Neural cell (in vitro differentiated cells): ENCODE measurements at regions not wholly inside any gene's neighbourhood (a gene's known extent, or its start where the extent isn't known, plus 50 kb on each side); places are given as distances from the start of the nearest gene placed in this dataset.

Experiments used
- EZH2 ChIP-seq: fragments of 200-600, 300-800 bp; shearing (Covaris generic), sonication (generic); IDR thresholded peaks from 2 replicates; pipeline ENCODE4 v1.6.1; 2014; ENCODE audit warnings: antibody characterized with exemption, low read length, borderline replicate concordance, mild to moderate bottlenecking; ENCODE audit not compliant: insufficient read depth, poor library complexity, severe bottlenecking
- MXI1 ChIP-seq: fragments of 450-650 bp; conservative IDR thresholded peaks from 2 replicates; pipeline ENCODE4 v1.6.1; 2014; ENCODE audit warnings: antibody characterized with exemption, mild to moderate bottlenecking; ENCODE audit not compliant: poor library complexity, severe bottlenecking
- POLR2AphosphoS5 ChIP-seq: IDR thresholded peaks from 2 replicates; pipeline ENCODE4 v1.6.1; 2012
- RAD21 ChIP-seq: fragments of 450-650 bp; conservative IDR thresholded peaks from 2 replicates; pipeline ENCODE4 v1.6.1; 2014; ENCODE audit warnings: antibody characterized with exemption, mild to moderate bottlenecking, moderate library complexity
- REST ChIP-seq: IDR thresholded peaks from 2 replicates; pipeline ENCODE4 v1.6.1; 2012; ENCODE audit warnings: borderline replicate concordance
- SMC3 ChIP-seq: fragments of 450-650 bp; conservative IDR thresholded peaks from 2 replicates; pipeline ENCODE4 v1.6.1; 2014; ENCODE audit warnings: antibody characterized with exemption, mild to moderate bottlenecking, moderate library complexity; ENCODE audit not compliant: poor library complexity
- TF ChIP-seq, protein P1 (sequence below): fragments of 450-650 bp; IDR thresholded peaks from 2 replicates; pipeline ENCODE4 v1.5.1; 2014; ENCODE audit warnings: antibody characterized with exemption, mild to moderate bottlenecking, moderate library complexity; ENCODE audit not compliant: poor library complexity, severe bottlenecking

DNA sequence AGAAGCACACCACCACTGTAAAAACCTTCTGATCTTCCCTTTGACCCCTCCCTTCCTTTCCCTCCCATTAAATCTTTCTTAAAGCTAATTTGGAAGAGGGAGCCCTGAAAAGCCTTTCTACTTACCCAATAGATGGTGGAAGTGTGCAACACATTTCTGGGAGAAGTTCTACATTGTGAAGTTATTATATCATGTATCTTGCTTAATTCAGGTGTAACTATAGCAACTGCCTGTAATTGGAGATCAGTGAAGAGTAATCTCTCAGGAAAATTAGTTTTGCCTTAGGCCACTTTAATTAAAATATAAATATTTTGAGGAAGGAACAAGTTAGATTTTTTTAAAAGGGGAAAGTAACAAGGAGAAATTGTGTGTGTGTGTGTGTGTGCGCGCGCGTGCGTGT is 266.0 kb downstream of the SH3BP4 start:
- TF ChIP-seq, protein P1, sequence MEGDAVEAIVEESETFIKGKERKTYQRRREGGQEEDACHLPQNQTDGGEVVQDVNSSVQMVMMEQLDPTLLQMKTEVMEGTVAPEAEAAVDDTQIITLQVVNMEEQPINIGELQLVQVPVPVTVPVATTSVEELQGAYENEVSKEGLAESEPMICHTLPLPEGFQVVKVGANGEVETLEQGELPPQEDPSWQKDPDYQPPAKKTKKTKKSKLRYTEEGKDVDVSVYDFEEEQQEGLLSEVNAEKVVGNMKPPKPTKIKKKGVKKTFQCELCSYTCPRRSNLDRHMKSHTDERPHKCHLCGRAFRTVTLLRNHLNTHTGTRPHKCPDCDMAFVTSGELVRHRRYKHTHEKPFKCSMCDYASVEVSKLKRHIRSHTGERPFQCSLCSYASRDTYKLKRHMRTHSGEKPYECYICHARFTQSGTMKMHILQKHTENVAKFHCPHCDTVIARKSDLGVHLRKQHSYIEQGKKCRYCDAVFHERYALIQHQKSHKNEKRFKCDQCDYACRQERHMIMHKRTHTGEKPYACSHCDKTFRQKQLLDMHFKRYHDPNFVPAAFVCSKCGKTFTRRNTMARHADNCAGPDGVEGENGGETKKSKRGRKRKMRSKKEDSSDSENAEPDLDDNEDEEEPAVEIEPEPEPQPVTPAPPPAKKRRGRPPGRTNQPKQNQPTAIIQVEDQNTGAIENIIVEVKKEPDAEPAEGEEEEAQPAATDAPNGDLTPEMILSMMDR, result no peak
- TF ChIP-seq EZH2 (no peak), POLR2AphosphoS5 (no peak), REST (no peak), RAD21 (no peak), MXI1 (no peak), SMC3 (no peak)
